ENCODE measurements at regions not wholly inside any gene's neighbourhood (a gene's known extent, or its start where the extent isn't known, plus 50 kb on each side); places are given as distances from the start of the nearest gene placed in this dataset.
"Not testable (repeated sequence)": the region's sequence is repeated elsewhere in the genome, so short reads cannot be mapped to it uniquely, and the experiment has no call there.

DNA sequence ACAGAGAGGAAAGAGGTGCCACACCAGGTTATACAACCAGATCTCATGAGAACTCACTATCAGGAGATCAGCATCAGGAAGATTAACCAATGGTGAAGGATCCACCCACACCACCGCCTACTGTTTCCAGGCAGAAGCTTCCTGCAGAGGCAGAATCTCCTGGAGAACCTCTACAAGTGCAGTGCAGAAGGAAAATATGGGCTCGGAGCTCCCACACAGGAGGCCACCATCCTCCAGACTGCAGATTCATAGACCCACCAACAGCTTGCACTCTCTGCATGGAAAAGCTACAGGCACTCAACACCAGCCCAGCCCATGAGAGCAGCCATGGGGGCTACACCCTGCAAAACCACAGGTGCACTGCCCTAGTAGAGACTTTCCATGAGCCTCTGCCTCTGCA lies 284.0 kb downstream of the POTED start:
- not testable (repeated sequence) for H3K27ac ChIP-seq (ENCODE audit: low read depth, low read length); H3K4me3 ChIP-seq (ENCODE audit: low read length); H3K9ac ChIP-seq (ENCODE audit: low read depth, low read length); H3K4me1 ChIP-seq (ENCODE audit: insufficient read depth, low read length); H3K36me3 ChIP-seq (ENCODE audit: insufficient read depth, low read length); H3K27me3 ChIP-seq (ENCODE audit: insufficient read depth, low read length)
- WGBS = 0% methylated on average over 1 of the region's 2 CpGs
- H3K9me3 ChIP-seq (ENCODE audit: insufficient read depth, low read depth, low read length) = peaks cover 20% of the 10 kb centered on the region

DNA sequence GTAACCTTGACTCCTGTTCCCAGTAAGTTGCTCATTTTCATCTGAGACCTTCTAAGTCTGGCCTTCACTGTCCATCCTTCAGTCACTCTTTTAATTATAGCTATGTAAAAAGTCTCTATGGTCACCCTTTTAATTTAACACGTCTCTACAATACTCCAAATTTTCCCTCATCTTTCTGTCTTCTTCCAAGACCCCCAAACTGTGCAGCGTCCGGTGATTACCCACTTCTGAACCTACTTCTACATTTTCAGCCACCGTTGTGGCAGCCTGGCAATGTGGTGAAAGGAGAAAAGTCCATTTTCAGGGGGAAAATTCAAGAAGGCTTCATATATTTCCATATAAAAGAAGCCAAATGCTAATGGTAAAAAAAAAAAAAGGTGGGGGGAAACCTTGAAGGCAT lies 283.4 kb downstream of the POTED start:
- WGBS = 43% methylated on average over 3 of the region's 4 CpGs
- H3K27me3 ChIP-seq (ENCODE audit: insufficient read depth, low read length); H3K4me3 ChIP-seq (ENCODE audit: low read length); H3K27ac ChIP-seq (ENCODE audit: low read depth, low read length); H3K36me3 ChIP-seq (ENCODE audit: insufficient read depth, low read length); H3K9ac ChIP-seq (ENCODE audit: low read depth, low read length); H3K4me1 ChIP-seq (ENCODE audit: insufficient read depth, low read length): not testable (repeated sequence)
- H3K9me3 ChIP-seq (ENCODE audit: insufficient read depth, low read depth, low read length) = peaks cover 20% of the 10 kb centered on the region

DNA sequence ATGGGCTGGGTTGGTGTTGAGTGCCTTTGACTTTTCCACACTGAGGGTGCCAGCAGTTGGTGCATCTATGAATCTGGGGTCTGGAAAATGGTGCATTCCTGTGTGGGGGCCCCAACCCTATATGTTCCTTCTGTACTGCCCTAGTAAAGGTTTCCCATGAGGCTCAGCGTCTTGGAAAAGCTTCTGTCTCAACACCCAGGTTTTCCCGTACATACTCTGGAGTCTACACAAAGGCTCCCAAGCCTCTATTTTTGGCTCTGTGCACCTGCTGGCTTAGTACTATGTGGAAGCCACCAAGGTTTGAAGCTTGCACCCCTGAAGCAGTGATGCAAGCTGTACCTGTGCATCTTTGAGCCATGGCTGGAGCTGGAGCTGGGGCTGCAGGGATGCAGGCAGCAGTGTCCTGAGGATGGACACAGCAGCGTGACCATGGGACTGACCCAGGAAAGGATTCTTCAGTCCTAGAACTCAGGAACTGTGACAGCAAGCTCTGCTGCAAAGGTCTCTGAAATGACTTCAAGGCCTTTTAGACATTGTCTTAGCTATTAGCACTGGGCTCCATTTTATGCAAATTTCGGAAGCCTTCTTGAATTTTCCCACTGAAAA lies 282.7 kb downstream of the POTED start:
- H3K9me3 ChIP-seq (ENCODE audit: insufficient read depth, low read depth, low read length) = peaks cover 23% of the 10 kb centered on the region
- not testable (repeated sequence) for H3K27ac ChIP-seq (ENCODE audit: low read depth, low read length); H3K36me3 ChIP-seq (ENCODE audit: insufficient read depth, low read length); H3K4me3 ChIP-seq (ENCODE audit: low read length); H3K9ac ChIP-seq (ENCODE audit: low read depth, low read length); H3K27me3 ChIP-seq (ENCODE audit: insufficient read depth, low read length); H3K4me1 ChIP-seq (ENCODE audit: insufficient read depth, low read length)
- 67% methylated on average over 4 of the region's 4 CpGs for WGBS

DNA sequence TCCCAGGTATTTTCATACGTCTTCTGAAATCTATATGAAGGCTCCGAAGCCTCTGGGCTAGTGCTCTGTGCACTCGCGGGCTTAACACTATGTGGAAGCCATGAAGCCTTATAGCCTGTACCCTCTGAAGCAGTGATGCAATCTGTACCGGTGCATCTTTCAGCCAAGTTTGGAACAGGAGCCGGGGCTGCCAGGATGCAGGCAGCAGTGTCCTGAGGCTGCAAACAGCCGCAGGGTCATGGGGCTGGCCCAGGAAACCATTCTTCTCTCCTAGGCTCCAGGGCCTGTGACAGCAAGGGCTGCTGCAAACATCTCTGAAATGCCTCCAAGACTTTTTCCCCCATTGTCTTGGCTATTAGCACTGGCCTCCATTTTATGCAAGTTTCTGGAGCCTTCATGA lies 279.6 kb downstream of the POTED start:
- not testable (repeated sequence) for H3K9ac ChIP-seq (ENCODE audit: low read depth, low read length); H3K4me1 ChIP-seq (ENCODE audit: insufficient read depth, low read length); H3K4me3 ChIP-seq (ENCODE audit: low read length); H3K27me3 ChIP-seq (ENCODE audit: insufficient read depth, low read length); H3K27ac ChIP-seq (ENCODE audit: low read depth, low read length); H3K36me3 ChIP-seq (ENCODE audit: insufficient read depth, low read length)
- H3K9me3 ChIP-seq (ENCODE audit: insufficient read depth, low read depth, low read length) = peaks cover 30% of the 10 kb centered on the region
- WGBS = 87% methylated on average over 7 of the region's 7 CpGs

DNA sequence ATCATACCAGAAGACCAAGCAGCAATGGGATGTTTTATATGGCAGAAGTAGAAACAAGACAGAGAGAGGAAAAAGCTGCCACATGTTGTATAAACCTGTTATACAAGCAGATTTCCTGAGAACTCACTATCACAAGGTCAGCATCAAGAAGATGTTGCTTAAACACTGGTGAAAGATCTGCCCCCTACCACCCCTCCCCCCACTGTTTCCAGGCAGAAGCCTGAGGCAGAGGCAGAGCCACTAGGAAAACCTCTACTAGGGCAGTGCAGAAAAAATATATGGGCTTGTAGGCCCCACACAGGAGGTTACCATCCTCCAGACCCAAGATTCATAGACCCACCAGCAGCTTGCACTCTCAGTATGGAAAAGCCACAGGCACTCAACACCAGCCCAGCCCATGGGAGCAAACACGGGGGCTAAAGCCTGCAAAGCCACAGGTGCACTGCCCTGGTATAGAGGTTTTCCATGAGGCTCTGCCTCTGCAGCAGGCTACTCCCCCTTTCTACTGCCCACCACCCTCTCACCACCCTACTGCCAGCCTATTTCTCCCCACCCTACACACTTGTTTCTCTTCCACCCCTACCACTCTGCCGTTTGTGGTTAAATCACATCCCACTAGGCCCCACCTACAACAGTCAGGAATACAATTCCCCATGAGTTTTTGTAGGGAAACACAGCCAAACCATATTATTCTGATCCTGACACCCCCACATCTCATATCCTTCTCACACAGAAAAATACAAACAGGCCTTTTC lies 274.2 kb downstream of the POTED start:
- 86% methylated on average over 2 of the region's 2 CpGs for WGBS
- H3K4me1 ChIP-seq (ENCODE audit: insufficient read depth, low read length); H3K36me3 ChIP-seq (ENCODE audit: insufficient read depth, low read length); H3K27me3 ChIP-seq (ENCODE audit: insufficient read depth, low read length); H3K4me3 ChIP-seq (ENCODE audit: low read length); H3K9ac ChIP-seq (ENCODE audit: low read depth, low read length); H3K27ac ChIP-seq (ENCODE audit: low read depth, low read length): not testable (repeated sequence)
- peaks cover 43% of the 10 kb centered on the region for H3K9me3 ChIP-seq (ENCODE audit: insufficient read depth, low read depth, low read length)

DNA sequence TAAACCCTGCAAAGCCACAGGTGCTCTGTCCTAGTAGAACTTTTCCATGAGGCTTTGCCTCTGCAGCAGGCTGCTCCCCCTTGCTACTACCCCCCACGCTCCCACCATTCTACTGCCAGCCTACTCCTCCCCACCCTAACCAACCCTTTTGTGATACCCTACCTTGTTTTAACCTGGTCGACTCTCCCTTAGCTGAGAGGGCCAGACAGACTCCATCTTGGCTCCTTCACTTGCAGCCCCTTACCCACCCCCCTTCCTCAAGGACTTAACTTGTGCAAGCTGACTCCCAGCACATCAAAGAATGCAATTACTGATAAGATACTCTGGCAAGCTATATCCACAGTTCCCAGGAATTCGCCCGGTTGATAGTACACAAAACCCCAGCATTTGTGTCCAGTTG lies 267.9 kb downstream of the POTED start:
- not testable (repeated sequence) for H3K4me1 ChIP-seq (ENCODE audit: insufficient read depth, low read length)
- 76% methylated on average over 4 of the region's 4 CpGs for WGBS

DNA sequence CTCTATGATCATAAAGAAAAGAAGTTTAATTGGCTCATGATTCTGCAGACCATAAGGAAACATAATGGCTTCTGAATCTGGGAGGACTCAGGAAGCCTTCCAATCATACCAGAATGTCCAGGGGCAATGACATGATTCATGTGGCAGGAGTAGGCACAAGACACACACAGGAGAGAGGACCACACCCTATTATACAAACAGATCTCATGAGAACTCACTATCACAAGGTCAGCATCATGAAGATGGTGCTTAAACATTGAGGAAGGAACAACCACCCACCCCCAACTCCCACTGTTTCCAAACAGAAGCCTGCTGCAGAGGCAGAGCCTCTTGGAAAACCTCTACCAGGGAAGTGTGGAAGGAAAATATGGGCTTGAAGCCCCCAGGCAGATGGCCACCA lies 267.4 kb downstream of the POTED start:
- H3K27ac ChIP-seq (ENCODE audit: low read depth, low read length); H3K9ac ChIP-seq (ENCODE audit: low read depth, low read length); H3K27me3 ChIP-seq (ENCODE audit: insufficient read depth, low read length); H3K4me1 ChIP-seq (ENCODE audit: insufficient read depth, low read length); H3K36me3 ChIP-seq (ENCODE audit: insufficient read depth, low read length); H3K4me3 ChIP-seq (ENCODE audit: low read length): not testable (repeated sequence)
- H3K9me3 ChIP-seq (ENCODE audit: insufficient read depth, low read depth, low read length) = peaks cover 52% of the 10 kb centered on the region

More for the DNA sequence above, 267.9 kb downstream of the POTED start:
- not testable (repeated sequence) for H3K9ac ChIP-seq (ENCODE audit: low read depth, low read length); H3K27me3 ChIP-seq (ENCODE audit: insufficient read depth, low read length); H3K27ac ChIP-seq (ENCODE audit: low read depth, low read length); H3K4me3 ChIP-seq (ENCODE audit: low read length); H3K36me3 ChIP-seq (ENCODE audit: insufficient read depth, low read length)
- H3K9me3 ChIP-seq (ENCODE audit: insufficient read depth, low read depth, low read length) = peaks cover 54% of the 10 kb centered on the region

DNA sequence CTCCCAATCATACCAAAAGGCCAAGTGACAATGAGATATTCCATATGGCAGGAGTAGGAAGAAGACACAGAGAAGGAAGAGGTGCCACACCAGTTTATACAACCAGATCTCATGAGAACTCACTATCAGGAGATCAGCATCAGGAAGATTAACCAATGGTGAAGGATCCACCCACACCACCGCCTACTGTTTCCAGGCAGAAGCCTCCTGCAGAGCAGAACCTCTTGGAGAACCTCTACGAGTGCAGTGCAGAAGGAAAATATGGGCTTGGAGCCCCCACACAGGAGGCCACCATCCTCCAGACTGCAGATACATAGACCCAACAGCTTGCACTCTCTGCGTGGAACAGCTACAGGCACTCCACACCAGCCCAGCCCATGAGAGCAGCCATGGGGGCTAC lies 264.4 kb downstream of the POTED start:
- peaks cover 44% of the 10 kb centered on the region for H3K9me3 ChIP-seq (ENCODE audit: insufficient read depth, low read depth, low read length)
- WGBS = 64% methylated on average over 3 of the region's 3 CpGs
- not testable (repeated sequence) for H3K4me3 ChIP-seq (ENCODE audit: low read length); H3K36me3 ChIP-seq (ENCODE audit: insufficient read depth, low read length); H3K4me1 ChIP-seq (ENCODE audit: insufficient read depth, low read length); H3K27me3 ChIP-seq (ENCODE audit: insufficient read depth, low read length); H3K9ac ChIP-seq (ENCODE audit: low read depth, low read length); H3K27ac ChIP-seq (ENCODE audit: low read depth, low read length)

DNA sequence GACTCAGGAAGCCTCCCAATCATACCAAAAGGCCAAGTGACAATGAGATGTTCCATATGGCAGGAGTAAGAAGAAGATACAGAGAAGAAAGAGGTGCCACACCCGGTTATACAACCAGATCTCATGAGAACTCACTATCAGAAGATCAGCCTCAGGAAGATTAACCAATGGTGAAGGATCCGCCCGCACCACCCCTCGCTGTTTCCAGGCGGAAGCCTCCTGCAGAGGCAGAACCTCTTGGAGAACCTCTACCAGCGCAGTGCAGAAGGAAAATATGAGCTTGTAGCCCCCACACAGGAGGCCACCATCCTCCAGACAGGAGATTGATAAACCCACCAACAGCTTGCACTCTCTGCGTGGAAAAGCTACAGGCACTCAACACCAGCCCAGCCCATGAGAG lies 245.1 kb downstream of the POTED start:
- WGBS = 80% methylated on average over 7 of the region's 7 CpGs
- H3K36me3 ChIP-seq (ENCODE audit: insufficient read depth, low read length) = no peaks in the 10 kb centered on the region
- no peak overlapping the region for H3K9ac ChIP-seq (ENCODE audit: low read depth, low read length)
- H3K9me3 ChIP-seq (ENCODE audit: insufficient read depth, low read depth, low read length) = peaks cover 63% of the 10 kb centered on the region
- no peak overlapping the region for H3K27ac ChIP-seq (ENCODE audit: low read depth, low read length)
- no peak overlapping the region for H3K4me3 ChIP-seq (ENCODE audit: low read length)
- no peaks in the 10 kb centered on the region for H3K4me1 ChIP-seq (ENCODE audit: insufficient read depth, low read length)
- no peaks in the 10 kb centered on the region for H3K27me3 ChIP-seq (ENCODE audit: insufficient read depth, low read length)

DNA sequence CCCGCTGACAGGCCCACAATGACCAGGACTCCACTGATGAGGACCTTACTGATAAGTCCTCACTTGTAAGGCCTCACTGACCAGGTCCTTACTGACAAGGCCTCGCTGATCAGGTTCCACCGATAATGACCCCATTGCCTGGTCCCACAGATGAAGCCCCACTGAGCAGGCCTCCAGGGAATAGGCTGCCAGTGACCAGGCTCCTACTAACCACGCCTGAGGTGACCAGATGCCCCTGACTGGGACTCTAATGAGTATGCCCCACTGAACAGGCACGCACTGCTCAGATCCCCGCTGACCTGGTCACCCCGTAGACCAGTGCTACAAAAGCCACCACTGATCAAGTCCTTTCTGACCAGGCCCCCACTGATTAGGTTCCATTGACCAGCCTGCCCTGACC lies 241.2 kb downstream of the POTED start:
- not testable (repeated sequence) for H3K4me1 ChIP-seq (ENCODE audit: insufficient read depth, low read length)
- 80% methylated on average over 7 of the region's 7 CpGs for WGBS
- peaks cover 66% of the 10 kb centered on the region for H3K9me3 ChIP-seq (ENCODE audit: insufficient read depth, low read depth, low read length)

DNA sequence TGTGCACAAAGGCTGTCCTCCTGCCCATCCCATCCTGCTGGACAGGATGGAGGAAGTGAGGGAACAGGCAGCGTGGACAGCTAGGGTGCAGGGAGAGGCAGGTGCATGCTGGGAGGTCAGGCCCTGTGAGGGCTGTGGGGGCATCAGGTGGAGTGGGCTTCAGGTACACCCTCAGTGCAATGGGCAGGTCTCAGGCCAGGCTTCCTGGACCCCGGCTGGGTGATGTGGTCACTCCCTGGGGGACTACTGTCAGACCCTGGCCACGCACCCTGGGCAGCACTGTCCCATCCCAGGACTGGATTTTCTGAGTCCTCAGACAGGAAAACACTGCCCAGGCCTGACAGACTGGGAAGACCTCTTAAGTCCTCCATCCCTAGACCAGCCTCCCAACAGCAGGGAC lies 239.9 kb downstream of the POTED start:
- H3K27me3 ChIP-seq (ENCODE audit: insufficient read depth, low read length); H3K36me3 ChIP-seq (ENCODE audit: insufficient read depth, low read length); H3K9ac ChIP-seq (ENCODE audit: low read depth, low read length); H3K27ac ChIP-seq (ENCODE audit: low read depth, low read length); H3K4me1 ChIP-seq (ENCODE audit: insufficient read depth, low read length); H3K4me3 ChIP-seq (ENCODE audit: low read length): not testable (repeated sequence)
- H3K9me3 ChIP-seq (ENCODE audit: insufficient read depth, low read depth, low read length) = peaks cover 63% of the 10 kb centered on the region
- 72% methylated on average over 3 of the region's 3 CpGs for WGBS

More for the DNA sequence above, 241.2 kb downstream of the POTED start:
- H3K27ac ChIP-seq (ENCODE audit: low read depth, low read length); H3K27me3 ChIP-seq (ENCODE audit: insufficient read depth, low read length); H3K9ac ChIP-seq (ENCODE audit: low read depth, low read length); H3K36me3 ChIP-seq (ENCODE audit: insufficient read depth, low read length); H3K4me3 ChIP-seq (ENCODE audit: low read length): not testable (repeated sequence)

DNA sequence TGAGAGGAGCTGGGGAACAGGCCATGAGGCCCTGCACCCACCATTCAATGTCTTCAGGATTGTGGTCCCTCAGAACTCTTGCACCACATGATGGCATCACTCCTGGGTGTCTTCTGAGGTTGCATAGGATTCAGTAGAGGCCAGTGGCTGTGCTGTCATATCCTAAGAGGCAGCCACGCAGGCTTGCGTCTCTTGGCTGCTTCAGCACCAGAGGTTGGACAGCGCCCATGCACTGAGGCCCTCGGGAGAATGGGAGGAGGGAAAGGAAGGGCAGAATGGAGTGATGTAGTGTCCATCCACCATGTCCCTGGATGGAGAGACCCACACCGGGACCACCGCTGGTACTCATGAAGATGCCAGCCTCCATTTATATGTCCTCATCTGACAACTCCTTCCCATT lies 237.1 kb downstream of the POTED start:
- not testable (repeated sequence) for H3K27me3 ChIP-seq (ENCODE audit: insufficient read depth, low read length); H3K9ac ChIP-seq (ENCODE audit: low read depth, low read length); H3K4me1 ChIP-seq (ENCODE audit: insufficient read depth, low read length); H3K4me3 ChIP-seq (ENCODE audit: low read length); H3K36me3 ChIP-seq (ENCODE audit: insufficient read depth, low read length); H3K27ac ChIP-seq (ENCODE audit: low read depth, low read length)
- WGBS = 83% methylated on average over 4 of the region's 6 CpGs
- peaks cover 60% of the 10 kb centered on the region for H3K9me3 ChIP-seq (ENCODE audit: insufficient read depth, low read depth, low read length)
